ENCODE measurements at regions not wholly inside any gene's neighbourhood (a gene's known extent, or its start where the extent isn't known, plus 50 kb on each side); places are given as distances from the start of the nearest gene placed in this dataset.

GRCh38 chr15:62482785-62483429 lies 317.8 kb upstream of the C2CD4B start:
- TF ChIP-seq CTCF (conservative IDR thresholded peaks at IDR 0.05; ENCODE audit: low read depth, low read length), result peak; percentile 40
- no peak overlapping the region for H3K4me3 ChIP-seq (ENCODE audit: low read depth, low read length)
- DNase-seq (ENCODE audit: low read depth), result no peak

GRCh38 chr15:62483814-62484213 lies 318.7 kb upstream of the C2CD4B start:
- H3K4me3 ChIP-seq (ENCODE audit: low read depth, low read length), result no peak overlapping the region
- no peak for TF ChIP-seq CTCF (conservative IDR thresholded peaks at IDR 0.05; ENCODE audit: low read depth, low read length)
- DNase-seq (ENCODE audit: low read depth), result no peak

- no peak overlapping the region for H3K4me3 ChIP-seq (ENCODE audit: low read depth, low read length)
- no peak for DNase-seq (ENCODE audit: low read depth)
- TF ChIP-seq CTCF (conservative IDR thresholded peaks at IDR 0.05; ENCODE audit: low read depth, low read length), result no peak
Observed at GRCh38 chr15:62485170-62485720, 320.2 kb upstream of the C2CD4B start.

- H3K4me3 ChIP-seq (ENCODE audit: low read depth, low read length), result no peak overlapping the region
- no peak for TF ChIP-seq CTCF (conservative IDR thresholded peaks at IDR 0.05; ENCODE audit: low read depth, low read length)
- no peak for DNase-seq (ENCODE audit: low read depth)
Observed at GRCh38 chr15:62486041-62486440, 321.0 kb upstream of the C2CD4B start.

GRCh38 chr15:62488387-62488786 lies 323.3 kb upstream of the C2CD4B start:
- TF ChIP-seq CTCF (conservative IDR thresholded peaks at IDR 0.05; ENCODE audit: low read depth, low read length), result no peak
- no peak for DNase-seq (ENCODE audit: low read depth)
- no peak overlapping the region for H3K4me3 ChIP-seq (ENCODE audit: low read depth, low read length)

GRCh38 chr15:62491642-62492041 lies 326.6 kb upstream of the C2CD4B start:
- no peak for DNase-seq (ENCODE audit: low read depth)
- no peak for TF ChIP-seq CTCF (conservative IDR thresholded peaks at IDR 0.05; ENCODE audit: low read depth, low read length)

GRCh38 chr15:62492900-62493299 lies 327.8 kb upstream of the C2CD4B start:
- no peak for TF ChIP-seq CTCF (conservative IDR thresholded peaks at IDR 0.05; ENCODE audit: low read depth, low read length)
- no peak for DNase-seq (ENCODE audit: low read depth)
- no peak overlapping the region for H3K4me3 ChIP-seq (ENCODE audit: low read depth, low read length)

More at GRCh38 chr15:62491642-62492041, 326.6 kb upstream of the C2CD4B start:
- no peak overlapping the region for H3K4me3 ChIP-seq (ENCODE audit: low read depth, low read length)

Measured in epithelial cell of proximal tubule (primary cell).